Fibroblast of mammary gland (primary cell): ENCODE measurements at regions not wholly inside any gene's neighbourhood (a gene's known extent, or its start where the extent isn't known, plus 50 kb on each side); places are given as distances from the start of the nearest gene placed in this dataset.
"Not testable (repeated sequence)": the region's sequence is repeated elsewhere in the genome, so short reads cannot be mapped to it uniquely, and the experiment has no call there.

ENCODE experiments used
- DNase-seq: peaks from one replicate; pipeline ENCODE4 v3.0.0-alpha.2; 2010; ENCODE audit warnings: low read depth
- H3K4me3 ChIP-seq: 2 replicates; pipeline ENCODE4 v1.5.1; 2011; ENCODE audit warnings: low read depth, mild to moderate bottlenecking, low read length, moderate library complexity; ENCODE audit not compliant: control insufficient read depth
- CTCF ChIP-seq: conservative IDR thresholded peaks from 2 replicates; pipeline ENCODE4 v1.5.1; 2011; ENCODE audit warnings: low read depth, low read length, inconsistent platforms; ENCODE audit not compliant: control insufficient read depth, insufficient read depth

- H3K4me3 ChIP-seq = no peak overlapping the region
- TF ChIP-seq CTCF = no peak
- no peak for DNase-seq
Measured at GRCh38 chr10:33860552-33860951, 526.1 kb upstream of the NRP1 start.

- no peak overlapping the region for H3K4me3 ChIP-seq
- no peak for TF ChIP-seq CTCF
- DNase-seq = no peak
Measured at GRCh38 chr10:33859319-33860022, 525.0 kb upstream of the NRP1 start.

- no peak for TF ChIP-seq CTCF
- no peak for DNase-seq
- H3K4me3 ChIP-seq = no peak overlapping the region
Measured at GRCh38 chr10:33858326-33858725, 523.9 kb upstream of the NRP1 start.

- not testable (repeated sequence) for H3K4me3 ChIP-seq, DNase-seq
Measured at GRCh38 chr10:33853221-33853620, 518.8 kb upstream of the NRP1 start.

GRCh38 chr10:33843379-33843778 is 508.9 kb upstream of the NRP1 start:
- no peak for TF ChIP-seq CTCF
- no peak for DNase-seq
- no peak overlapping the region for H3K4me3 ChIP-seq

GRCh38 chr10:33841678-33842077 is 507.2 kb upstream of the NRP1 start:
- H3K4me3 ChIP-seq = no peak overlapping the region
- DNase-seq = no peak
- no peak for TF ChIP-seq CTCF

GRCh38 chr10:33838731-33839130 is 504.3 kb upstream of the NRP1 start:
- DNase-seq = no peak
- no peak overlapping the region for H3K4me3 ChIP-seq
- TF ChIP-seq CTCF = no peak
